ENCODE measurements at regions not wholly inside any gene's neighbourhood (a gene's known extent, or its start where the extent isn't known, plus 50 kb on each side); places are given as distances from the start of the nearest gene placed in this dataset.

- Histone ChIP-seq H3K4me1 (no peaks in the 10 kb centered on the region), H3K9me3 (no peaks in the 10 kb centered on the region), H3K27me3 (no peaks in the 10 kb centered on the region), H3K4me3 (no peak overlapping the region), H3K36me3 (no peaks in the 10 kb centered on the region), H3K27ac (no peak overlapping the region)
- TF ChIP-seq, protein P1, sequence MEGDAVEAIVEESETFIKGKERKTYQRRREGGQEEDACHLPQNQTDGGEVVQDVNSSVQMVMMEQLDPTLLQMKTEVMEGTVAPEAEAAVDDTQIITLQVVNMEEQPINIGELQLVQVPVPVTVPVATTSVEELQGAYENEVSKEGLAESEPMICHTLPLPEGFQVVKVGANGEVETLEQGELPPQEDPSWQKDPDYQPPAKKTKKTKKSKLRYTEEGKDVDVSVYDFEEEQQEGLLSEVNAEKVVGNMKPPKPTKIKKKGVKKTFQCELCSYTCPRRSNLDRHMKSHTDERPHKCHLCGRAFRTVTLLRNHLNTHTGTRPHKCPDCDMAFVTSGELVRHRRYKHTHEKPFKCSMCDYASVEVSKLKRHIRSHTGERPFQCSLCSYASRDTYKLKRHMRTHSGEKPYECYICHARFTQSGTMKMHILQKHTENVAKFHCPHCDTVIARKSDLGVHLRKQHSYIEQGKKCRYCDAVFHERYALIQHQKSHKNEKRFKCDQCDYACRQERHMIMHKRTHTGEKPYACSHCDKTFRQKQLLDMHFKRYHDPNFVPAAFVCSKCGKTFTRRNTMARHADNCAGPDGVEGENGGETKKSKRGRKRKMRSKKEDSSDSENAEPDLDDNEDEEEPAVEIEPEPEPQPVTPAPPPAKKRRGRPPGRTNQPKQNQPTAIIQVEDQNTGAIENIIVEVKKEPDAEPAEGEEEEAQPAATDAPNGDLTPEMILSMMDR (IDR thresholded peaks at IDR 0.05): no peak
- TF ChIP-seq POLR2A (IDR thresholded peaks at IDR 0.05): no peak
- no peak for DNase-seq
- WGBS, 2 donors: 82 to 83% methylated on average over 1 to 2 of the region's 3 CpGs
- intact Hi-C loops (cut with DNase I): no loop called here
These were observed 1400.0 kb upstream of the ALCAM start for GRCh38 chr3:103966749-103967148.

DNA sequence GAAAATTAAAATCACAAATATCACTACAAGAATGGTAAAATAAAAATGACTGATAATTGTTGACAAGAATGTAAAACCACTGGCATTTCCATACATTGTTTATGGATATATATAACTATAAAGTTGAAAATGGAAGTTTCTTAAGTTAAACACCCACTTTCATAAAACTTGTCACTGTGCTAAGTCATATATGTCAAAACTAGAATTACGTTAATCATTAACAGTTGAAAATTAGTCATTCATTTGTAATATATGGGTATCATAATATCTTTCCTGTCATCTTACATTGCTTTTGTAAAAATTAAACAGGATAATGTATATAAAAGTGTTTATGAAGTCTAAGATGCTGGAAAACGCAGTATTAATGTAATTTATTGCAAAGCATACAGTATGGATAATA lies 1398.6 kb upstream of the ALCAM start:
- 52 to 63% methylated on average over 2 of the region's 2 CpGs for whole genome bisulfite sequencing, 2 donors
- Histone ChIP-seq H3K4me3 (no peak overlapping the region), H3K27ac (no peak overlapping the region), H3K4me1 (no peaks in the 10 kb centered on the region), H3K36me3 (no peaks in the 10 kb centered on the region), H3K9me3 (no peaks in the 10 kb centered on the region), H3K27me3 (no peaks in the 10 kb centered on the region)
- intact Hi-C loops (cut with DNase I): no loop called here
- TF ChIP-seq, protein P1 (IDR thresholded peaks at IDR 0.05): no peak
- TF ChIP-seq POLR2A (IDR thresholded peaks at IDR 0.05): no peak
- DNase-seq: no peak

DNA sequence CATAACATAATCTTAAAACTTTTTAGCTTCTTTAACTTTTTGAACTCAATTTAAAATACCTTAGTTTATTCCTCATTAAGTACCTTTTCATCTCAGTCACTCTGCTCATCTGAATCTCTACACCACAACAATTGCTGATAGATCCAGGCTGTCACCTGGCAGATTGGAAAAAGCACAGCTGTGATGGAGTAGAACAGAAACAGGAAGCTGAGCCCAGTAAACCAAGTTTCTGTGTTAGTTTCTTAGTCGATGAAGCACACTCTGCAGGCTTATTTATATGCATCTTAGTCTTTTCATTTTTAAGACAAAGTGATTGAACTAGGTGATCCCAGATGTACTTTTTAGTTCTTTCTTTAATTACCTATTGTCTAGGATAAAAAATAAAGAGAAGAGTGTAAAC lies 1398.0 kb upstream of the ALCAM start:
- no peaks in the 10 kb centered on the region for H3K27me3 ChIP-seq
- H3K4me3 ChIP-seq: no peak overlapping the region
- no peaks in the 10 kb centered on the region for H3K36me3 ChIP-seq
- H3K9me3 ChIP-seq: no peaks in the 10 kb centered on the region
- DNase-seq: no peak
- no peak overlapping the region for H3K27ac ChIP-seq
- TF ChIP-seq, protein P1 (IDR thresholded peaks at IDR 0.05): no peak
- no peak for TF ChIP-seq POLR2A (IDR thresholded peaks at IDR 0.05)
- 9 to 22% methylated on average over 1 of the region's 1 CpG for WGBS, 2 donors
- intact Hi-C loops (cut with DNase I): no loop called here
- H3K4me1 ChIP-seq: no peaks in the 10 kb centered on the region

GRCh38 chr3:103976931-103977339 lies 1389.8 kb upstream of the ALCAM start:
- intact Hi-C loops (cut with DNase I): no loop called here
- WGBS, 2 donors: 12 to 19% methylated on average over 1 of the region's 1 CpG
- H3K36me3 ChIP-seq: no peaks in the 10 kb centered on the region
- H3K4me3 ChIP-seq: no peak overlapping the region
- H3K4me1 ChIP-seq: no peaks in the 10 kb centered on the region
- no peaks in the 10 kb centered on the region for H3K9me3 ChIP-seq
- DNase-seq: no peak
- no peaks in the 10 kb centered on the region for H3K27me3 ChIP-seq
- no peak overlapping the region for H3K27ac ChIP-seq
- TF ChIP-seq POLR2A (IDR thresholded peaks at IDR 0.05): no peak
- TF ChIP-seq, protein P1 (IDR thresholded peaks at IDR 0.05): no peak

DNA sequence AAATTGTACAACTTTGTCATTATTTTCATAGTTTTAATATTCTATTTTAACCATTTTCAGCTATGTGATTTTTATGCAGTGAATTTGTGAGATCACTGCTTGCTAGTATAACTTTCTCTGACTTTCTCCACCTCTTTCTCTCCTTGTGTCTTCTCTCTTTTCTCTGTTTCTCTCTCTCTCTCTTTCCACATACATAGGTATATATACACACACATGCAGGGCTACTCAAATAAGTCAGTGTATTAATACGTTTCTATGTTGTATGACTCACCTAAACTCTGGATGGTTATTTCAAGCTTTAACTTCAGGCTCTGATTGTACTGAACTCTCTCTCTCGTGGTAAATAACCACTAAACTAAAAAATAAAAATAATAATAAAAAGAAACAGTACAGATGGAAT lies 1389.3 kb upstream of the ALCAM start:
- Histone ChIP-seq H3K27ac (no peak overlapping the region), H3K36me3 (no peaks in the 10 kb centered on the region), H3K9me3 (no peaks in the 10 kb centered on the region), H3K27me3 (no peaks in the 10 kb centered on the region), H3K4me1 (no peaks in the 10 kb centered on the region), H3K4me3 (no peak overlapping the region)
- no peak for DNase-seq
- no peak for TF ChIP-seq POLR2A (IDR thresholded peaks at IDR 0.05)
- TF ChIP-seq, protein P1 (IDR thresholded peaks at IDR 0.05): no peak
- intact Hi-C loops (cut with DNase I): no loop called here
- 20 to 31% methylated on average over 2 of the region's 2 CpGs for WGBS, 2 donors
